ENCODE measurements at regions not wholly inside any gene's neighbourhood (a gene's known extent, or its start where the extent isn't known, plus 50 kb on each side); places are given as distances from the start of the nearest gene placed in this dataset.

DNA sequence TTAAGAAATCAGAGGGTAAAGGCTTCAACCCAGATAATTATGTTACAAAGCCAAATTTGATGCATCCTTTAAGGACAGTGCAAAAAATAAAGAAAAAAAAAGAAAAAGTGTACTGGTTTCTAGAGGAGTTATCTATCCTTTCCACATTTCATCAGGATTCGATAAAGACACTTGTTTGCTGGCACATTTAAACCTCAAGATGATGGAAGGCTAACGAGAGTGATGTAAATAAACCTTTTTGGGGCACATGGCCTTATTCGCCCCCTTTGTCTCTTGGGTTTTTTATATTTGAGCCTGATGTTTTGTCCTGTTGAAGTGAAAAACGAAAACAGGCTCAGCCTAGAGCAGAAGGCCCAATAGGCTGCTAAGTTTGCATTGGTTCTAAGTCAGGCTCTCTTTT, 416.5 kb downstream of the TAF11L14 start:
- H3K36me3 ChIP-seq (ENCODE audit: control insufficient read depth, low read length), result no peaks in the 10 kb centered on the region
- no peaks in the 10 kb centered on the region; the same call in 1 of the 2 replicates for H3K9me3 ChIP-seq (ENCODE audit: control insufficient read depth, insufficient read depth, low read length)
- no peak overlapping the region for H3K27ac ChIP-seq (ENCODE audit: low read depth, low read length)
- H3K9me2 ChIP-seq (replicated peaks; ENCODE audit: control insufficient read depth, low read length), result no peaks in the 10 kb centered on the region
- no peak overlapping the region for H3K4me2 ChIP-seq (ENCODE audit: low read length)
- H3K4me3 ChIP-seq (ENCODE audit: low read length), result no peak overlapping the region
- H3K4me1 ChIP-seq (ENCODE audit: control insufficient read depth, low read length), result no peaks in the 10 kb centered on the region
- no peaks in the 10 kb centered on the region for H4K20me1 ChIP-seq (ENCODE audit: control insufficient read depth, insufficient read depth, low read depth, low read length)
- H3F3A ChIP-seq (ENCODE audit: control insufficient read depth, insufficient read depth), result no peaks in the 10 kb centered on the region
- H3K79me2 ChIP-seq (ENCODE audit: control insufficient read depth, low read length), result no peaks in the 10 kb centered on the region
- TF ChIP-seq, protein P1, sequence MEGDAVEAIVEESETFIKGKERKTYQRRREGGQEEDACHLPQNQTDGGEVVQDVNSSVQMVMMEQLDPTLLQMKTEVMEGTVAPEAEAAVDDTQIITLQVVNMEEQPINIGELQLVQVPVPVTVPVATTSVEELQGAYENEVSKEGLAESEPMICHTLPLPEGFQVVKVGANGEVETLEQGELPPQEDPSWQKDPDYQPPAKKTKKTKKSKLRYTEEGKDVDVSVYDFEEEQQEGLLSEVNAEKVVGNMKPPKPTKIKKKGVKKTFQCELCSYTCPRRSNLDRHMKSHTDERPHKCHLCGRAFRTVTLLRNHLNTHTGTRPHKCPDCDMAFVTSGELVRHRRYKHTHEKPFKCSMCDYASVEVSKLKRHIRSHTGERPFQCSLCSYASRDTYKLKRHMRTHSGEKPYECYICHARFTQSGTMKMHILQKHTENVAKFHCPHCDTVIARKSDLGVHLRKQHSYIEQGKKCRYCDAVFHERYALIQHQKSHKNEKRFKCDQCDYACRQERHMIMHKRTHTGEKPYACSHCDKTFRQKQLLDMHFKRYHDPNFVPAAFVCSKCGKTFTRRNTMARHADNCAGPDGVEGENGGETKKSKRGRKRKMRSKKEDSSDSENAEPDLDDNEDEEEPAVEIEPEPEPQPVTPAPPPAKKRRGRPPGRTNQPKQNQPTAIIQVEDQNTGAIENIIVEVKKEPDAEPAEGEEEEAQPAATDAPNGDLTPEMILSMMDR (IDR thresholded peaks at IDR 0.05; ENCODE audit: low read depth, low read length, poor library complexity, severe bottlenecking), result no peak
- TF ChIP-seq EZH2phosphoT487 (IDR thresholded peaks at IDR 0.05; ENCODE audit: borderline replicate concordance, low read length), result no peak
- no peaks in the 10 kb centered on the region for H3K27me3 ChIP-seq (ENCODE audit: control insufficient read depth, low read length)

DNA sequence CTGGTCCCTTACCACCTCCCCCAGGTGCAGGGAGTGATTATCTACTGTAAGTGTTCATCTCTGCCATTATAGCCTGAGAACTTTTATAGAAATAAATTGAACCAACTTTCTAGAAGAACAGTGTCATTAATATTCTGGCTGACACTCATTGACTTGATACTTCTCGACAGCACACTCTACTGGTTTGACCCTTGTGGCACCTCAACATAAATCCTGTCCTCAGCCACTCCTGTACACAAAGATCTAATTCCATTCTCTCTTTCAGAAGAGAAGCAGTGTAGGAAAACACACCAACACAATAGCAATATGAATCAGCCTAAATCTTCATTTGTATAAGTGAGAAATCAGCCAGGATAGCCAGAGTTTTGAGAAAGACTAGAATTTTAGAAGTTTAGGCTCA, 417.7 kb downstream of the TAF11L14 start:
- Histone ChIP-seq H4K20me1 (ENCODE audit: control insufficient read depth, insufficient read depth, low read depth, low read length) (no peaks in the 10 kb centered on the region), H3K4me1 (ENCODE audit: control insufficient read depth, low read length) (no peaks in the 10 kb centered on the region), H3K27ac (ENCODE audit: low read depth, low read length) (no peak overlapping the region)

DNA sequence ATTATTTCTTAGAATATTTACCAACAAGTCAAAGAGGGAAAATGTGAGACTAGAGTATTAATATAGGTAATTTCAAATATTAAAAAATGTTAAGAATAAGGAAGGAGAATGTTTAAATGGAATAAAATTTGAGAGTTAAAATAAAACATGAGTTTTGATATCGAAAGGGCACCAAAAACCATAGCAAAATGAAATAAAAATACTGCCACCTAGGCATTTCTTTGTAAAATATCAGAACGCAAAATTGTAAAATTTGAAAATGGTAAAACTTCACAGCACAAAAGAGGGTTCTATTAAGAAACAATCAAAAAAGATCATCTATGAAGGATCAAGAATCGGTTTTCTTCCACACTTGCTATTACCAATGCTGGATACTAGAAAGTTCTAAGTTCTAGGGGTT, 418.3 kb downstream of the TAF11L14 start:
- no peaks in the 10 kb centered on the region for H3K9me2 ChIP-seq (replicated peaks; ENCODE audit: control insufficient read depth, low read length)
- no peak for TF ChIP-seq EZH2phosphoT487 (IDR thresholded peaks at IDR 0.05; ENCODE audit: borderline replicate concordance, low read length)
- TF ChIP-seq, protein P1 (IDR thresholded peaks at IDR 0.05; ENCODE audit: low read depth, low read length, poor library complexity, severe bottlenecking), result no peak
- no peak overlapping the region for H3K27ac ChIP-seq (ENCODE audit: low read depth, low read length)
- no peaks in the 10 kb centered on the region; the same call in 1 of the 2 replicates for H3K9me3 ChIP-seq (ENCODE audit: control insufficient read depth, insufficient read depth, low read length)
- no peaks in the 10 kb centered on the region for H3K79me2 ChIP-seq (ENCODE audit: control insufficient read depth, low read length)
- no peak overlapping the region for H3K4me3 ChIP-seq (ENCODE audit: low read length)
- no peaks in the 10 kb centered on the region for H3K36me3 ChIP-seq (ENCODE audit: control insufficient read depth, low read length)
- no peaks in the 10 kb centered on the region for H3K27me3 ChIP-seq (ENCODE audit: control insufficient read depth, low read length)
- H3K4me1 ChIP-seq (ENCODE audit: control insufficient read depth, low read length), result no peaks in the 10 kb centered on the region
- H3K4me2 ChIP-seq (ENCODE audit: low read length), result no peak overlapping the region
- H3F3A ChIP-seq (ENCODE audit: control insufficient read depth, insufficient read depth), result no peaks in the 10 kb centered on the region
- no peaks in the 10 kb centered on the region for H4K20me1 ChIP-seq (ENCODE audit: control insufficient read depth, insufficient read depth, low read depth, low read length)

More for the DNA sequence above, 417.7 kb downstream of the TAF11L14 start:
- no peaks in the 10 kb centered on the region for H3K27me3 ChIP-seq (ENCODE audit: control insufficient read depth, low read length)
- TF ChIP-seq EZH2phosphoT487 (IDR thresholded peaks at IDR 0.05; ENCODE audit: borderline replicate concordance, low read length), result no peak
- TF ChIP-seq, protein P1 (IDR thresholded peaks at IDR 0.05; ENCODE audit: low read depth, low read length, poor library complexity, severe bottlenecking), result no peak
- H3K9me3 ChIP-seq (ENCODE audit: control insufficient read depth, insufficient read depth, low read length), result no peaks in the 10 kb centered on the region; the same call in 1 of the 2 replicates
- H3K9me2 ChIP-seq (replicated peaks; ENCODE audit: control insufficient read depth, low read length), result no peaks in the 10 kb centered on the region
- no peaks in the 10 kb centered on the region for H3K79me2 ChIP-seq (ENCODE audit: control insufficient read depth, low read length)
- no peaks in the 10 kb centered on the region for H3F3A ChIP-seq (ENCODE audit: control insufficient read depth, insufficient read depth)
- no peaks in the 10 kb centered on the region for H3K36me3 ChIP-seq (ENCODE audit: control insufficient read depth, low read length)
- H3K4me3 ChIP-seq (ENCODE audit: low read length), result no peak overlapping the region
- no peak overlapping the region for H3K4me2 ChIP-seq (ENCODE audit: low read length)
